Mesendoderm (in vitro differentiated cells): ENCODE measurements at regions not wholly inside any gene's neighbourhood (a gene's known extent, or its start where the extent isn't known, plus 50 kb on each side); places are given as distances from the start of the nearest gene placed in this dataset.

Experiments used
- DNase-seq: peaks from one replicate; pipeline ENCODE4 v3.0.0; 2013
- H2AK5ac ChIP-seq: 2 replicates; pipeline ENCODE4 v1.6.1; 2013; ENCODE audit warnings: low read length, inconsistent platforms
- H2BK120ac ChIP-seq: 2 replicates; pipeline ENCODE4 v1.6.1; 2013; ENCODE audit warnings: low read depth, mild to moderate bottlenecking, low read length, moderate library complexity, mixed read lengths
- H2BK15ac ChIP-seq: replicated peaks from 2 replicates; pipeline ENCODE4 v1.6.1; 2013; ENCODE audit warnings: low read depth, mild to moderate bottlenecking, moderate library complexity
- H2BK5ac ChIP-seq: 2 replicates; pipeline ENCODE4 v1.6.1; 2013; ENCODE audit warnings: low read length, inconsistent platforms
- H3K18ac ChIP-seq: 2 replicates; pipeline ENCODE4 v1.6.1; 2013; ENCODE audit warnings: mild to moderate bottlenecking, low read length, mixed read lengths
- H3K23ac ChIP-seq: one replicate; pipeline ENCODE4 v1.6.1; 2013; ENCODE audit warnings: low read length
- H3K27ac ChIP-seq: 2 replicates; pipeline ENCODE4 v1.5.1; 2013; ENCODE audit warnings: low read depth, mild to moderate bottlenecking, inconsistent platforms, low read length, moderate library complexity
- H3K27me3 ChIP-seq: 2 replicates; pipeline ENCODE4 v1.6.1; 2013; ENCODE audit warnings: low read length, control low read depth, mild to moderate bottlenecking, inconsistent platforms; ENCODE audit not compliant: insufficient read depth, poor library complexity
- H3K36me3 ChIP-seq: 2 replicates; pipeline ENCODE4 v1.6.1; 2013; ENCODE audit warnings: low read length, inconsistent platforms; ENCODE audit not compliant: control insufficient read depth, insufficient read depth
- H3K4ac ChIP-seq: one replicate; pipeline ENCODE4 v1.6.1; 2013; ENCODE audit warnings: low read depth, mild to moderate bottlenecking, low read length, moderate library complexity
- H3K4me1 ChIP-seq: 2 replicates; pipeline ENCODE4 v1.6.1; 2013; ENCODE audit warnings: low read depth, low read length, inconsistent platforms; ENCODE audit not compliant: control insufficient read depth
- H3K4me2 ChIP-seq: 2 replicates; pipeline ENCODE4 v1.6.1; 2013; ENCODE audit warnings: low read length
- H3K4me3 ChIP-seq: 2 replicates; pipeline ENCODE4 v1.5.1; 2013; ENCODE audit warnings: mild to moderate bottlenecking, low read length
- H3K56ac ChIP-seq: one replicate; pipeline ENCODE4 v1.6.1; 2013; ENCODE audit warnings: low read length
- H3K79me1 ChIP-seq: 2 replicates; pipeline ENCODE4 v1.6.1; 2013; ENCODE audit warnings: low read length, inconsistent platforms
- H3K79me2 ChIP-seq: 2 replicates; pipeline ENCODE4 v1.6.1; 2013; ENCODE audit warnings: mild to moderate bottlenecking, low read length; ENCODE audit not compliant: control insufficient read depth, insufficient read depth
- H3K9ac ChIP-seq: 2 replicates; pipeline ENCODE4 v1.6.1; 2013; ENCODE audit warnings: low read length, inconsistent platforms
- H4K5ac ChIP-seq: one replicate; pipeline ENCODE4 v1.6.1; 2013; ENCODE audit warnings: low read length
- H4K8ac ChIP-seq: one replicate; pipeline ENCODE4 v1.6.1; 2013; ENCODE audit warnings: low read depth, mild to moderate bottlenecking, control low read depth, low read length, moderate library complexity
- WGBS: extraction: QIAGEN DNeasy Blood & Tissue Kit; methylation state at CpG from one replicate; pipeline ENCODE4 v1.1.7; 2013; ENCODE audit warnings: low lambda C conversion rate, missing lambda C conversion rate; ENCODE audit not compliant: insufficient coverage; ENCODE audit errors: extremely low coverage; 5-methylcytosine and 5-hydroxymethylcytosine counted together

DNA sequence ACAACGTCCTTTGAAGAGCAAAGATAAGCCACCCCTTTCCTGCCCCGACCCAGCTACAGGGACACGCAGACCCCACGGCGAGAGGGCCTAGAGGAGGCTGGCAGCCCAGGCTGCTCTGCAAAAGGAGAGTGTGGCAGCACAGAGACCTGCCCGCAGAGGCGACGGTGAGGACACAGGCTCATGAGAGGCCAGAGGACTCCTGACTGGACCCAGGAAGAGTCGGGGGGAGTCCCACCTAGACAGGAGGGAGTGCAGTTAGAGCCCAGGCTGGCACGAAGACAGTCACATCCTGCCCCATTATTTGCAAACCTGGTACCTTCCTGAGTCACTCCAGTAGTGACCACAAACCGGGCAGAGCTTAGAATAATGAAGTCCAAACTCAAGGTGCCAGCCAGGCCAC lies 227.7 kb upstream of the CDH4 start:
- Histone ChIP-seq H3K27ac (no peak overlapping the region), H4K5ac (no peak overlapping the region), H2BK120ac (no peak overlapping the region), H3K18ac (no peak overlapping the region), H4K8ac (no peak overlapping the region), H3K79me1 (no peaks in the 10 kb centered on the region), H3K56ac (no peak overlapping the region), H3K4me1 (no peaks in the 10 kb centered on the region), H3K9ac (no peak overlapping the region), H3K27me3 (no peaks in the 10 kb centered on the region), H2BK5ac (no peak overlapping the region), H2AK5ac (no peak overlapping the region), H3K4ac (no peak overlapping the region), H3K36me3 (no peaks in the 10 kb centered on the region), H3K23ac (no peak overlapping the region), H3K79me2 (no peaks in the 10 kb centered on the region), H2BK15ac (no peak overlapping the region), H3K4me2 (no peak overlapping the region), H3K4me3 (no peak overlapping the region)
- DNase-seq: no peak
- no CpG with 5 or more reads among the region's 11 CpGs for WGBS

- H3K56ac ChIP-seq: no peak overlapping the region
- H3K27ac ChIP-seq: no peak overlapping the region
- no peak overlapping the region for H3K9ac ChIP-seq
- no peak overlapping the region for H4K8ac ChIP-seq
- H3K36me3 ChIP-seq: no peaks in the 10 kb centered on the region
- no peak overlapping the region for H3K23ac ChIP-seq
- H2BK15ac ChIP-seq: no peak overlapping the region
- no peaks in the 10 kb centered on the region for H3K79me1 ChIP-seq
- H3K18ac ChIP-seq: no peak overlapping the region
- H3K4me3 ChIP-seq: no peak overlapping the region
- no peak for DNase-seq
- no CpG with 5 or more reads among the region's 10 CpGs for WGBS
- H3K27me3 ChIP-seq: no peaks in the 10 kb centered on the region
- H2BK120ac ChIP-seq: no peak overlapping the region
- H2BK5ac ChIP-seq: no peak overlapping the region
- H3K4me1 ChIP-seq: no peaks in the 10 kb centered on the region
- no peak overlapping the region for H2AK5ac ChIP-seq
- H3K79me2 ChIP-seq: no peaks in the 10 kb centered on the region
- H3K4me2 ChIP-seq: no peak overlapping the region
- no peak overlapping the region for H4K5ac ChIP-seq
- no peak overlapping the region for H3K4ac ChIP-seq
Measured at GRCh38 chr20:61025536-61025935, 226.5 kb upstream of the CDH4 start.

GRCh38 chr20:61026173-61026572 lies 225.9 kb upstream of the CDH4 start:
- Histone ChIP-seq H3K4me1 (no peaks in the 10 kb centered on the region), H3K18ac (no peak overlapping the region), H4K5ac (no peak overlapping the region), H2AK5ac (no peak overlapping the region), H3K4me3 (no peak overlapping the region), H3K79me2 (no peaks in the 10 kb centered on the region), H3K27ac (no peak overlapping the region), H2BK5ac (no peak overlapping the region), H3K4me2 (no peak overlapping the region), H2BK120ac (no peak overlapping the region), H3K9ac (no peak overlapping the region), H2BK15ac (no peak overlapping the region), H3K56ac (no peak overlapping the region), H4K8ac (no peak overlapping the region), H3K4ac (no peak overlapping the region), H3K27me3 (no peaks in the 10 kb centered on the region), H3K79me1 (no peaks in the 10 kb centered on the region), H3K36me3 (no peaks in the 10 kb centered on the region), H3K23ac (no peak overlapping the region)
- DNase-seq: no peak
- WGBS: no CpG with 5 or more reads among the region's 6 CpGs

GRCh38 chr20:61026731-61027130 lies 225.3 kb upstream of the CDH4 start:
- no peak overlapping the region for H3K56ac ChIP-seq
- no peak overlapping the region for H3K4ac ChIP-seq
- no peak overlapping the region for H2BK15ac ChIP-seq
- no peak for DNase-seq
- no peak overlapping the region for H2BK5ac ChIP-seq
- no peak overlapping the region for H3K9ac ChIP-seq
- WGBS: 100% methylated on average over 2 of the region's 5 CpGs
- H3K4me3 ChIP-seq: no peak overlapping the region
- H4K5ac ChIP-seq: no peak overlapping the region
- H3K27ac ChIP-seq: no peak overlapping the region
- H3K23ac ChIP-seq: no peak overlapping the region
- H3K79me1 ChIP-seq: no peaks in the 10 kb centered on the region
- no peaks in the 10 kb centered on the region for H3K4me1 ChIP-seq
- no peak overlapping the region for H3K18ac ChIP-seq
- no peaks in the 10 kb centered on the region for H3K27me3 ChIP-seq
- H3K4me2 ChIP-seq: no peak overlapping the region
- no peaks in the 10 kb centered on the region for H3K79me2 ChIP-seq
- H2BK120ac ChIP-seq: no peak overlapping the region
- no peak overlapping the region for H4K8ac ChIP-seq
- no peak overlapping the region for H2AK5ac ChIP-seq
- H3K36me3 ChIP-seq: no peaks in the 10 kb centered on the region

DNA sequence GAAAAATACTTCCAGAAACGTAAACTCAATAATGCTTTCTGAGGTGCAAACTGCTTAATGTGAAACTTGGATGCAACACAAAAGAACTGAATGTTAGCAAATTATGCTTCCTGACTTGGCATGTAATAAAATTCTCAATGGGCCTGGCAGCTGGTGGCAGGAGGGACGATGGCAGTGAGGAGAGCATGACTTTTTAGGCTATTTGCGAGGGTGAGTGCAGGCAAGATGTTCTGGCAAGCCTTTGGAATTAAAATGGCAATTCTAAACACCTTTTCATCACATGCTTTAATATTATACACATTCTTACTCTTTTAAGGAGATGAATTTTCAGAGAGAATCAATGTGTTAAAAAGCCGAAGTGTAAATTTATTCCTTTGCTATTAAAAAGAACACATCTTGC lies 224.8 kb upstream of the CDH4 start:
- Histone ChIP-seq H3K4me1 (no peaks in the 10 kb centered on the region), H3K23ac (no peak overlapping the region), H3K4me3 (no peak overlapping the region), H2BK15ac (no peak overlapping the region), H4K8ac (no peak overlapping the region), H4K5ac (no peak overlapping the region), H3K79me2 (no peaks in the 10 kb centered on the region), H3K9ac (no peak overlapping the region), H3K18ac (no peak overlapping the region), H3K4ac (no peak overlapping the region), H3K36me3 (no peaks in the 10 kb centered on the region), H2BK5ac (no peak overlapping the region), H2BK120ac (no peak overlapping the region), H3K27me3 (no peaks in the 10 kb centered on the region), H3K79me1 (no peaks in the 10 kb centered on the region), H3K4me2 (no peak overlapping the region), H3K27ac (no peak overlapping the region), H3K56ac (no peak overlapping the region), H2AK5ac (no peak overlapping the region)
- DNase-seq: no peak
- no CpG with 5 or more reads among the region's 4 CpGs for WGBS

DNA sequence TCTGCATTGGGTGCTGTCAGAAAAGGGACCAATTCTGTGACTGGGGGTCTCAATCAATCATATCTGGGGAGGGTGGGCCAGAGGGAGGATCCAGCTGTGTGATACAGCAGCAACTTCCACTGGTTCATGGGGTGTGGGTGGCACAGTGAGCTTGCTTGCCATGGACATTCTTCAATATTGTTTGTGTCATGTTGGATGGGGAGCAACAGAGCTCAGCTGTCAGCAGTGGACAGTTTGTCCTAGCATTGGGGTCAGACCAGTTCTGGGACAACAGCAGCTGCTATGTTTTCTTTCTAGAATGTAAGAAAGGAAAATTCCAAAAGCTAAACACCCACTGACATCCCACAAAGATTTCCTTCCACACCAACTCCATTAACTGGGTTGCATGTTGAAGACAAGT lies 221.9 kb upstream of the CDH4 start:
- no peak overlapping the region for H4K5ac ChIP-seq
- H3K9ac ChIP-seq: no peak overlapping the region
- H3K4me3 ChIP-seq: no peak overlapping the region
- no peaks in the 10 kb centered on the region for H3K79me1 ChIP-seq
- H3K56ac ChIP-seq: no peak overlapping the region
- H2BK120ac ChIP-seq: no peak overlapping the region
- H3K23ac ChIP-seq: no peak overlapping the region
- H2BK5ac ChIP-seq: no peak overlapping the region
- H2BK15ac ChIP-seq: no peak overlapping the region
- no peaks in the 10 kb centered on the region for H3K79me2 ChIP-seq
- no peaks in the 10 kb centered on the region for H3K27me3 ChIP-seq
- H3K27ac ChIP-seq: no peak overlapping the region
- H2AK5ac ChIP-seq: no peak overlapping the region
- H3K4me1 ChIP-seq: no peaks in the 10 kb centered on the region
- no peak overlapping the region for H3K18ac ChIP-seq
- H4K8ac ChIP-seq: no peak overlapping the region
- no peak overlapping the region for H3K4me2 ChIP-seq
- H3K4ac ChIP-seq: no peak overlapping the region
- H3K36me3 ChIP-seq: no peaks in the 10 kb centered on the region
- DNase-seq: no peak
